ENCODE measurements at regions not wholly inside any gene's neighbourhood (a gene's known extent, or its start where the extent isn't known, plus 50 kb on each side); places are given as distances from the start of the nearest gene placed in this dataset.
"Not testable (repeated sequence)": the region's sequence is repeated elsewhere in the genome, so short reads cannot be mapped to it uniquely, and the experiment has no call there.

- no peak for DNase-seq (ENCODE audit: low read depth)
Observed at GRCh38 chr9:134530724-134531123, 110.9 kb upstream of the COL5A1 start.

GRCh38 chr9:134531220-134531970 is 110.2 kb upstream of the COL5A1 start:
- DNase-seq (ENCODE audit: low read depth), result no peak

- DNase-seq (ENCODE audit: low read depth), result no peak
Observed at GRCh38 chr9:134532084-134532483, 109.5 kb upstream of the COL5A1 start.

- not testable (repeated sequence) for DNase-seq (ENCODE audit: low read depth)
Observed at GRCh38 chr9:134532661-134533060, 108.9 kb upstream of the COL5A1 start.

- no peak for DNase-seq (ENCODE audit: low read depth)
Observed at GRCh38 chr9:134533850-134534588, 107.6 kb upstream of the COL5A1 start.

- DNase-seq (ENCODE audit: low read depth), result no peak
Observed at GRCh38 chr9:134534661-134535080, 106.9 kb upstream of the COL5A1 start.

- DNase-seq (ENCODE audit: low read depth), result no peak
Observed at GRCh38 chr9:134535171-134535570, 106.4 kb upstream of the COL5A1 start.

GRCh38 chr9:134536101-134536900 is 105.3 kb upstream of the COL5A1 start:
- DNase-seq (ENCODE audit: low read depth), result peak; percentile 24

- no peak for DNase-seq (ENCODE audit: low read depth)
Observed at GRCh38 chr9:134536931-134537330, 104.7 kb upstream of the COL5A1 start.

GRCh38 chr9:134537951-134538641 is 103.5 kb upstream of the COL5A1 start:
- no peak for DNase-seq (ENCODE audit: low read depth)

- no peak for DNase-seq (ENCODE audit: low read depth)
Observed at GRCh38 chr9:134538856-134539566, 102.6 kb upstream of the COL5A1 start.

- DNase-seq (ENCODE audit: low read depth), result no peak
Observed at GRCh38 chr9:134539586-134540194, 101.9 kb upstream of the COL5A1 start.

- DNase-seq (ENCODE audit: low read depth), result no peak
Observed at GRCh38 chr9:134540276-134541096, 101.1 kb upstream of the COL5A1 start.

- DNase-seq (ENCODE audit: low read depth), result no peak
Observed at GRCh38 chr9:134541097-134541747, 100.4 kb upstream of the COL5A1 start.

GRCh38 chr9:134544388-134545214 is 97.0 kb upstream of the COL5A1 start:
- peak; percentile 24 for DNase-seq (ENCODE audit: low read depth)

- DNase-seq (ENCODE audit: low read depth), result no peak
Observed at GRCh38 chr9:134545215-134545542, 96.4 kb upstream of the COL5A1 start.

- no peak for DNase-seq (ENCODE audit: low read depth)
Observed at GRCh38 chr9:134545543-134546245, 95.9 kb upstream of the COL5A1 start.

- no peak for DNase-seq (ENCODE audit: low read depth)
Observed at GRCh38 chr9:134546246-134546731, 95.3 kb upstream of the COL5A1 start.
